ENCODE measurements at regions not wholly inside any gene's neighbourhood (a gene's known extent, or its start where the extent isn't known, plus 50 kb on each side); places are given as distances from the start of the nearest gene placed in this dataset.

DNA sequence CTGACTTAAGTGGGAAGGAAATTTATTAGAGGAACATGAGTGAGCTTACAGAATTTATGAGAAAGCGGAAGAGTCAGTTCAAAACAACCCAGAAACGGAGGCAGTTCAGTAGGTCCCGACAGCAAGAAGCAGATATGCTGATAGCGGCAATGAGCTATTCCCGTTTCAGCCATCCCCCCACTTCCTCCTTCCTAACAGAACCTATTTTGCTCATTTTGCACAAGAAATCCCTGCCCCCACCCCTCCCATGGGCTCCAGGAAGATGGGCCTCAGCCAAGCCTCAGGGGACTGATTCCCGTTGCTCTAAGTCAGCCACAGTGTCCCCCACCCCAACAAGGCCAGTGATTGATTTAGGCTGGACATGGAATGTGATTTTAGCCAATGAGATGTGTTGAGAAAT, 157.5 kb downstream of the CEBPB start (continued):
- TF ChIP-seq, protein P1, sequence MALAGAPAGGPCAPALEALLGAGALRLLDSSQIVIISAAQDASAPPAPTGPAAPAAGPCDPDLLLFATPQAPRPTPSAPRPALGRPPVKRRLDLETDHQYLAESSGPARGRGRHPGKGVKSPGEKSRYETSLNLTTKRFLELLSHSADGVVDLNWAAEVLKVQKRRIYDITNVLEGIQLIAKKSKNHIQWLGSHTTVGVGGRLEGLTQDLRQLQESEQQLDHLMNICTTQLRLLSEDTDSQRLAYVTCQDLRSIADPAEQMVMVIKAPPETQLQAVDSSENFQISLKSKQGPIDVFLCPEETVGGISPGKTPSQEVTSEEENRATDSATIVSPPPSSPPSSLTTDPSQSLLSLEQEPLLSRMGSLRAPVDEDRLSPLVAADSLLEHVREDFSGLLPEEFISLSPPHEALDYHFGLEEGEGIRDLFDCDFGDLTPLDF (CRISPR knock-in tag; IDR thresholded peaks at IDR 0.05), result no peak
- TF ChIP-seq, protein P2, sequence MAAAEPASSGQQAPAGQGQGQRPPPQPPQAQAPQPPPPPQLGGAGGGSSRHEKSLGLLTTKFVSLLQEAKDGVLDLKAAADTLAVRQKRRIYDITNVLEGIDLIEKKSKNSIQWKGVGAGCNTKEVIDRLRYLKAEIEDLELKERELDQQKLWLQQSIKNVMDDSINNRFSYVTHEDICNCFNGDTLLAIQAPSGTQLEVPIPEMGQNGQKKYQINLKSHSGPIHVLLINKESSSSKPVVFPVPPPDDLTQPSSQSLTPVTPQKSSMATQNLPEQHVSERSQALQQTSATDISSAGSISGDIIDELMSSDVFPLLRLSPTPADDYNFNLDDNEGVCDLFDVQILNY (CRISPR knock-in tag; IDR thresholded peaks at IDR 0.05), result no peak
- TF ChIP-seq TGIF2 (CRISPR knock-in tag; IDR thresholded peaks at IDR 0.05) (no peak), POLR3A (IDR thresholded peaks at IDR 0.05; ENCODE audit: borderline replicate concordance, extremely low read depth, insufficient read depth, insufficient read length) (no peak), GABPB2 (CRISPR knock-in tag; conservative IDR thresholded peaks at IDR 0.05) (no peak), HIVEP1 (CRISPR knock-in tag; IDR thresholded peaks at IDR 0.05) (no peak), NEUROD1 (IDR thresholded peaks at IDR 0.05; ENCODE audit: borderline replicate concordance, low read depth, low read length, partially characterized antibody) (no peak), RAD51 (IDR thresholded peaks at IDR 0.05; ENCODE audit: borderline replicate concordance, low read depth) (no peak), DPF2 (IDR thresholded peaks at IDR 0.05) (no peak), ZNF507 (tag; conservative IDR thresholded peaks at IDR 0.05) (no peak), GTF2E2 (tag; IDR thresholded peaks at IDR 0.05) (no peak), MCM3 (IDR thresholded peaks at IDR 0.05) (no peak), CHD4 (IDR thresholded peaks at IDR 0.05; ENCODE audit: insufficient read depth, insufficient replicate concordance, low read depth, low read length, poor library complexity, severe bottlenecking) (no peak), TCF7L2 (IDR thresholded peaks at IDR 0.05; ENCODE audit: low read depth, low read length) (no peak), TAF1 (IDR thresholded peaks at IDR 0.05; ENCODE audit: control insufficient read depth, extremely low read depth, insufficient read depth, low read length, severe bottlenecking) (no peak), ZNF239 (CRISPR knock-in tag; IDR thresholded peaks at IDR 0.05) (no peak), TOE1 (IDR thresholded peaks at IDR 0.05; ENCODE audit: borderline replicate concordance) (no peak), TOE1 (CRISPR knock-in tag; IDR thresholded peaks at IDR 0.05; ENCODE audit: borderline replicate concordance, low read depth) (no peak), MCM5 (IDR thresholded peaks at IDR 0.05; ENCODE audit: low read depth) (no peak), CTBP1 (IDR thresholded peaks at IDR 0.05; ENCODE audit: borderline replicate concordance) (peak; percentile 45; the same call in 1 of the 2 replicates), RB1 (IDR thresholded peaks at IDR 0.05; ENCODE audit: low read depth) (no peak), RBBP5 (IDR thresholded peaks at IDR 0.05; ENCODE audit: borderline replicate concordance, insufficient read depth, low read length, poor library complexity, severe bottlenecking) (no peak), BHLHE40 (IDR thresholded peaks at IDR 0.05; ENCODE audit: low read length) (no peak), ZKSCAN1 (IDR thresholded peaks at IDR 0.05; ENCODE audit: low read depth, low read length) (no peak)
- TF ChIP-seq, protein P3, sequence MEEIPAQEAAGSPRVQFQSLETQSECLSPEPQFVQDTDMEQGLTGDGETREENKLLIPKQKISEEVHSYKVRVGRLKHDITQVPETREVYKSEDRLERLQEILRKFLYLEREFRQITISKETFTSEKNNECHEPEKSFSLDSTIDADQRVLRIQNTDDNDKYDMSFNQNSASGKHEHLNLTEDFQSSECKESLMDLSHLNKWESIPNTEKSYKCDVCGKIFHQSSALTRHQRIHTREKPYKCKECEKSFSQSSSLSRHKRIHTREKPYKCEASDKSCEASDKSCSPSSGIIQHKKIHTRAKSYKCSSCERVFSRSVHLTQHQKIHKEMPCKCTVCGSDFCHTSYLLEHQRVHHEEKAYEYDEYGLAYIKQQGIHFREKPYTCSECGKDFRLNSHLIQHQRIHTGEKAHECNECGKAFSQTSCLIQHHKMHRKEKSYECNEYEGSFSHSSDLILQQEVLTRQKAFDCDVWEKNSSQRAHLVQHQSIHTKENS (CRISPR knock-in tag; IDR thresholded peaks at IDR 0.05), result no peak
- TF ChIP-seq, protein P4, sequence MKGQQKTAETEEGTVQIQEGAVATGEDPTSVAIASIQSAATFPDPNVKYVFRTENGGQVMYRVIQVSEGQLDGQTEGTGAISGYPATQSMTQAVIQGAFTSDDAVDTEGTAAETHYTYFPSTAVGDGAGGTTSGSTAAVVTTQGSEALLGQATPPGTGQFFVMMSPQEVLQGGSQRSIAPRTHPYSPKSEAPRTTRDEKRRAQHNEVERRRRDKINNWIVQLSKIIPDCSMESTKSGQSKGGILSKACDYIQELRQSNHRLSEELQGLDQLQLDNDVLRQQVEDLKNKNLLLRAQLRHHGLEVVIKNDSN (CRISPR knock-in tag; IDR thresholded peaks at IDR 0.05), result no peak
- TF ChIP-seq, protein P5, sequence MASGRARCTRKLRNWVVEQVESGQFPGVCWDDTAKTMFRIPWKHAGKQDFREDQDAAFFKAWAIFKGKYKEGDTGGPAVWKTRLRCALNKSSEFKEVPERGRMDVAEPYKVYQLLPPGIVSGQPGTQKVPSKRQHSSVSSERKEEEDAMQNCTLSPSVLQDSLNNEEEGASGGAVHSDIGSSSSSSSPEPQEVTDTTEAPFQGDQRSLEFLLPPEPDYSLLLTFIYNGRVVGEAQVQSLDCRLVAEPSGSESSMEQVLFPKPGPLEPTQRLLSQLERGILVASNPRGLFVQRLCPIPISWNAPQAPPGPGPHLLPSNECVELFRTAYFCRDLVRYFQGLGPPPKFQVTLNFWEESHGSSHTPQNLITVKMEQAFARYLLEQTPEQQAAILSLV (tag; IDR thresholded peaks at IDR 0.05), result no peak

Data from K562 (cell line).